ENCODE measurements at regions not wholly inside any gene's neighbourhood (a gene's known extent, or its start where the extent isn't known, plus 50 kb on each side); places are given as distances from the start of the nearest gene placed in this dataset.

- Histone ChIP-seq H3K9ac (ENCODE audit: insufficient read length) (no peak overlapping the region), H3K9me3 (ENCODE audit: low read depth, low read length) (no peaks in the 10 kb centered on the region), H3K4me3 (no peak overlapping the region), H3K27ac (no peak overlapping the region), H3K36me3 (ENCODE audit: insufficient read depth, low read length) (no peaks in the 10 kb centered on the region)
- DNase-seq (ENCODE audit: low read depth, low spot score) = no peak
- no peak for TF ChIP-seq FOXP2 (optimal IDR thresholded peaks at IDR 0.05; ENCODE audit: control extremely low read depth, extremely low read length, insufficient read depth)
- no peak for TF ChIP-seq POLR2AphosphoS5 (IDR thresholded peaks at IDR 0.05; ENCODE audit: borderline replicate concordance, low read depth, low read length)
- no peak for TF ChIP-seq EZH2 (IDR thresholded peaks at IDR 0.05)
Measured at GRCh38 chr13:107767119-107767518, 448.2 kb downstream of the LIG4 start.

- no peaks in the 10 kb centered on the region for H3K36me3 ChIP-seq (ENCODE audit: insufficient read depth, low read length)
- TF ChIP-seq EZH2 (IDR thresholded peaks at IDR 0.05) (no peak), POLR2AphosphoS5 (IDR thresholded peaks at IDR 0.05; ENCODE audit: borderline replicate concordance, low read depth, low read length) (no peak), FOXP2 (optimal IDR thresholded peaks at IDR 0.05; ENCODE audit: control extremely low read depth, extremely low read length, insufficient read depth) (no peak)
- H3K9ac ChIP-seq (ENCODE audit: insufficient read length) = no peak overlapping the region
- H3K27ac ChIP-seq = no peak overlapping the region
- H3K9me3 ChIP-seq (ENCODE audit: low read depth, low read length) = no peaks in the 10 kb centered on the region
- no peak overlapping the region for H3K4me3 ChIP-seq
- DNase-seq (ENCODE audit: low read depth, low spot score) = no peak
Measured at GRCh38 chr13:107765724-107766401, 449.5 kb downstream of the LIG4 start.

- H3K9ac ChIP-seq (ENCODE audit: insufficient read length) = no peak overlapping the region
- no peak for TF ChIP-seq POLR2AphosphoS5 (IDR thresholded peaks at IDR 0.05; ENCODE audit: borderline replicate concordance, low read depth, low read length)
- TF ChIP-seq EZH2 (IDR thresholded peaks at IDR 0.05) = no peak
- TF ChIP-seq FOXP2 (optimal IDR thresholded peaks at IDR 0.05; ENCODE audit: control extremely low read depth, extremely low read length, insufficient read depth) = no peak
- no peak overlapping the region for H3K27ac ChIP-seq
- DNase-seq (ENCODE audit: low read depth, low spot score) = no peak
- H3K36me3 ChIP-seq (ENCODE audit: insufficient read depth, low read length) = no peaks in the 10 kb centered on the region
- no peak overlapping the region for H3K4me3 ChIP-seq
- H3K9me3 ChIP-seq (ENCODE audit: low read depth, low read length) = no peaks in the 10 kb centered on the region
Measured at GRCh38 chr13:107764046-107764445, 451.3 kb downstream of the LIG4 start.

- DNase-seq (ENCODE audit: low read depth, low spot score) = no peak
- H3K4me3 ChIP-seq = no peak overlapping the region
- TF ChIP-seq EZH2 (IDR thresholded peaks at IDR 0.05) = no peak
- TF ChIP-seq FOXP2 (optimal IDR thresholded peaks at IDR 0.05; ENCODE audit: control extremely low read depth, extremely low read length, insufficient read depth) = no peak
- TF ChIP-seq POLR2AphosphoS5 (IDR thresholded peaks at IDR 0.05; ENCODE audit: borderline replicate concordance, low read depth, low read length) = no peak
Measured at GRCh38 chr13:107753748-107754147, 461.6 kb downstream of the LIG4 start.

GRCh38 chr13:107753291-107753690 lies 462.0 kb downstream of the LIG4 start:
- no peak for TF ChIP-seq EZH2 (IDR thresholded peaks at IDR 0.05)
- no peak for TF ChIP-seq POLR2AphosphoS5 (IDR thresholded peaks at IDR 0.05; ENCODE audit: borderline replicate concordance, low read depth, low read length)
- TF ChIP-seq FOXP2 (optimal IDR thresholded peaks at IDR 0.05; ENCODE audit: control extremely low read depth, extremely low read length, insufficient read depth) = no peak
- H3K36me3 ChIP-seq (ENCODE audit: insufficient read depth, low read length) = no peaks in the 10 kb centered on the region
- no peaks in the 10 kb centered on the region for H3K9me3 ChIP-seq (ENCODE audit: low read depth, low read length)
- H3K9ac ChIP-seq (ENCODE audit: insufficient read length) = no peak overlapping the region
- no peak overlapping the region for H3K27ac ChIP-seq
- DNase-seq (ENCODE audit: low read depth, low spot score) = no peak
- no peak overlapping the region for H3K4me3 ChIP-seq

More at GRCh38 chr13:107753748-107754147, 461.6 kb downstream of the LIG4 start:
- H3K36me3 ChIP-seq (ENCODE audit: insufficient read depth, low read length) = no peaks in the 10 kb centered on the region
- H3K9ac ChIP-seq (ENCODE audit: insufficient read length) = no peak overlapping the region
- H3K9me3 ChIP-seq (ENCODE audit: low read depth, low read length) = no peaks in the 10 kb centered on the region
- no peak overlapping the region for H3K27ac ChIP-seq

GRCh38 chr13:107743983-107744382 lies 471.4 kb downstream of the LIG4 start:
- TF ChIP-seq POLR2AphosphoS5 (IDR thresholded peaks at IDR 0.05; ENCODE audit: borderline replicate concordance, low read depth, low read length) (no peak), FOXP2 (optimal IDR thresholded peaks at IDR 0.05; ENCODE audit: control extremely low read depth, extremely low read length, insufficient read depth) (no peak), EZH2 (IDR thresholded peaks at IDR 0.05) (no peak)
- no peak overlapping the region for H3K9ac ChIP-seq (ENCODE audit: insufficient read length)

GRCh38 chr13:107743526-107743925 lies 471.8 kb downstream of the LIG4 start:
- no peaks in the 10 kb centered on the region for H3K9me3 ChIP-seq (ENCODE audit: low read depth, low read length)
- no peak for DNase-seq (ENCODE audit: low read depth, low spot score)
- TF ChIP-seq POLR2AphosphoS5 (IDR thresholded peaks at IDR 0.05; ENCODE audit: borderline replicate concordance, low read depth, low read length) (no peak), FOXP2 (optimal IDR thresholded peaks at IDR 0.05; ENCODE audit: control extremely low read depth, extremely low read length, insufficient read depth) (no peak), EZH2 (IDR thresholded peaks at IDR 0.05) (no peak)
- H3K36me3 ChIP-seq (ENCODE audit: insufficient read depth, low read length) = no peaks in the 10 kb centered on the region
- no peak overlapping the region for H3K4me3 ChIP-seq
- H3K9ac ChIP-seq (ENCODE audit: insufficient read length) = no peak overlapping the region
- H3K27ac ChIP-seq = no peak overlapping the region

More at GRCh38 chr13:107743983-107744382, 471.4 kb downstream of the LIG4 start:
- Histone ChIP-seq H3K27ac (no peak overlapping the region), H3K9me3 (ENCODE audit: low read depth, low read length) (no peaks in the 10 kb centered on the region), H3K36me3 (ENCODE audit: insufficient read depth, low read length) (no peaks in the 10 kb centered on the region), H3K4me3 (no peak overlapping the region)
- DNase-seq (ENCODE audit: low read depth, low spot score) = no peak

GRCh38 chr13:107743100-107743499 lies 472.2 kb downstream of the LIG4 start:
- H3K36me3 ChIP-seq (ENCODE audit: insufficient read depth, low read length) = no peaks in the 10 kb centered on the region
- H3K9ac ChIP-seq (ENCODE audit: insufficient read length) = no peak overlapping the region
- DNase-seq (ENCODE audit: low read depth, low spot score) = no peak
- TF ChIP-seq FOXP2 (optimal IDR thresholded peaks at IDR 0.05; ENCODE audit: control extremely low read depth, extremely low read length, insufficient read depth) = no peak
- no peak for TF ChIP-seq EZH2 (IDR thresholded peaks at IDR 0.05)
- TF ChIP-seq POLR2AphosphoS5 (IDR thresholded peaks at IDR 0.05; ENCODE audit: borderline replicate concordance, low read depth, low read length) = no peak
- H3K27ac ChIP-seq = no peak overlapping the region
- H3K9me3 ChIP-seq (ENCODE audit: low read depth, low read length) = no peaks in the 10 kb centered on the region
- no peak overlapping the region for H3K4me3 ChIP-seq

GRCh38 chr13:107742544-107742943 lies 472.8 kb downstream of the LIG4 start:
- Histone ChIP-seq H3K4me3 (no peak overlapping the region), H3K9me3 (ENCODE audit: low read depth, low read length) (no peaks in the 10 kb centered on the region), H3K9ac (ENCODE audit: insufficient read length) (no peak overlapping the region), H3K27ac (no peak overlapping the region), H3K36me3 (ENCODE audit: insufficient read depth, low read length) (no peaks in the 10 kb centered on the region)
- DNase-seq (ENCODE audit: low read depth, low spot score) = no peak
- TF ChIP-seq EZH2 (IDR thresholded peaks at IDR 0.05) = no peak
- TF ChIP-seq FOXP2 (optimal IDR thresholded peaks at IDR 0.05; ENCODE audit: control extremely low read depth, extremely low read length, insufficient read depth) = no peak
- TF ChIP-seq POLR2AphosphoS5 (IDR thresholded peaks at IDR 0.05; ENCODE audit: borderline replicate concordance, low read depth, low read length) = no peak

Measured in SK-N-MC (cell line).